ENCODE measurements at regions not wholly inside any gene's neighbourhood (a gene's known extent, or its start where the extent isn't known, plus 50 kb on each side); places are given as distances from the start of the nearest gene placed in this dataset.

GRCh38 chr2:120596191-120596811 is 139.4 kb upstream of the GLI2 start:
- ChIA-PET POLR2A (ENCODE audit: low non-redundant PET) (no interaction called here), CTCF (no interaction called here)
- Histone ChIP-seq H3K27ac (ENCODE audit: low read depth, low read length, poor library complexity, severe bottlenecking) (no peak overlapping the region), H3K36me3 (ENCODE audit: insufficient read depth, low read length, poor library complexity, severe bottlenecking) (no peaks in the 10 kb centered on the region), H3K9me3 (ENCODE audit: low read depth, low read length, poor library complexity, severe bottlenecking) (no peaks in the 10 kb centered on the region), H3K27me3 (replicated peaks; ENCODE audit: insufficient read depth, low read depth, low read length, poor library complexity) (no peaks in the 10 kb centered on the region), H3K4me3 (ENCODE audit: low read depth, low read length, poor library complexity, severe bottlenecking) (no peak overlapping the region), H3K4me1 (ENCODE audit: insufficient read depth, low read length, poor library complexity, severe bottlenecking) (no peaks in the 10 kb centered on the region)
- no TSS peak for BruUV-seq (replicated peaks)
- DNase-seq (ENCODE audit: low spot score) = no peak
- TF ChIP-seq EZH2 (IDR thresholded peaks at IDR 0.05; ENCODE audit: borderline replicate concordance, low read depth, low read length, poor library complexity, severe bottlenecking) (no peak), CTCF (conservative IDR thresholded peaks at IDR 0.05; ENCODE audit: low read depth, low read length) (no peak)
- intact Hi-C loops (cut with micrococcal nuclease; ENCODE audit: unreplicated experiment) = no loop called here

- Histone ChIP-seq H3K4me1 (ENCODE audit: insufficient read depth, low read length, poor library complexity, severe bottlenecking) (no peaks in the 10 kb centered on the region), H3K27ac (ENCODE audit: low read depth, low read length, poor library complexity, severe bottlenecking) (no peak overlapping the region), H3K36me3 (ENCODE audit: insufficient read depth, low read length, poor library complexity, severe bottlenecking) (no peaks in the 10 kb centered on the region), H3K9me3 (ENCODE audit: low read depth, low read length, poor library complexity, severe bottlenecking) (no peaks in the 10 kb centered on the region), H3K27me3 (replicated peaks; ENCODE audit: insufficient read depth, low read depth, low read length, poor library complexity) (no peaks in the 10 kb centered on the region), H3K4me3 (ENCODE audit: low read depth, low read length, poor library complexity, severe bottlenecking) (no peak overlapping the region)
- intact Hi-C loops (cut with micrococcal nuclease; ENCODE audit: unreplicated experiment) = no loop called here
- DNase-seq (ENCODE audit: low spot score) = no peak
- POLR2A ChIA-PET (ENCODE audit: low non-redundant PET) = no interaction called here
- CTCF ChIA-PET = no interaction called here
- BruUV-seq (replicated peaks) = no TSS peak
- TF ChIP-seq EZH2 (IDR thresholded peaks at IDR 0.05; ENCODE audit: borderline replicate concordance, low read depth, low read length, poor library complexity, severe bottlenecking) (no peak), CTCF (conservative IDR thresholded peaks at IDR 0.05; ENCODE audit: low read depth, low read length) (no peak)
Observed at GRCh38 chr2:120596990-120597594, 138.6 kb upstream of the GLI2 start.

GRCh38 chr2:120597595-120598193 is 138.0 kb upstream of the GLI2 start:
- H3K9me3 ChIP-seq (ENCODE audit: low read depth, low read length, poor library complexity, severe bottlenecking) = no peaks in the 10 kb centered on the region
- H3K27me3 ChIP-seq (replicated peaks; ENCODE audit: insufficient read depth, low read depth, low read length, poor library complexity) = no peaks in the 10 kb centered on the region
- no peaks in the 10 kb centered on the region for H3K36me3 ChIP-seq (ENCODE audit: insufficient read depth, low read length, poor library complexity, severe bottlenecking)
- H3K4me3 ChIP-seq (ENCODE audit: low read depth, low read length, poor library complexity, severe bottlenecking) = no peak overlapping the region
- no peak overlapping the region for H3K27ac ChIP-seq (ENCODE audit: low read depth, low read length, poor library complexity, severe bottlenecking)
- POLR2A ChIA-PET (ENCODE audit: low non-redundant PET) = no interaction called here
- TF ChIP-seq CTCF (conservative IDR thresholded peaks at IDR 0.05; ENCODE audit: low read depth, low read length) (no peak), EZH2 (IDR thresholded peaks at IDR 0.05; ENCODE audit: borderline replicate concordance, low read depth, low read length, poor library complexity, severe bottlenecking) (no peak)
- CTCF ChIA-PET = no interaction called here
- no peaks in the 10 kb centered on the region for H3K4me1 ChIP-seq (ENCODE audit: insufficient read depth, low read length, poor library complexity, severe bottlenecking)
- no peak for DNase-seq (ENCODE audit: low spot score)
- intact Hi-C loops (cut with micrococcal nuclease; ENCODE audit: unreplicated experiment) = no loop called here
- BruUV-seq (replicated peaks) = no TSS peak
